ENCODE measurements at regions not wholly inside any gene's neighbourhood (a gene's known extent, or its start where the extent isn't known, plus 50 kb on each side); places are given as distances from the start of the nearest gene placed in this dataset.

DNA sequence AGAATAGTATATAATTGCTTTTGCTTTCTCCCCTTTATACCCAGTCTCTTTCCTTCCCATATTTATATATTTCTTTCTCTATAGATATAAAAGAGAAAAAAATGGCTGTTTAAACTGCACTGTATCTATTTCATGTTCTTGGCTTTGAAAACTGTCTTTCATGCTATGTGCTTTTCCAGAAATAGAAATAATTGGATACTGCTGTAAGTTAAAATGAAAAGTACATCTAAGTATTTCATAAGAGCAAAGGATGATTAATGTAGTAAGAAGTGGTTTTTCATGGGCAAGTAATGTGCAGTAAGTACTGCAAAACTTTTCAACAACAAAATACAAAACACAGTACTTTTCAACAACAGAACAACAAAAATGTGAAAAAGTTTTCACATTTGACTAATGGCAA is 237.9 kb downstream of the SNCA start:
- DNase-seq (ENCODE audit: low read depth in 2 of 2): no peak

- no peak for DNase-seq (ENCODE audit: low read depth in 2 of 2)
These were observed 238.4 kb downstream of the SNCA start for GRCh38 chr4:89598602-89599001.

DNA sequence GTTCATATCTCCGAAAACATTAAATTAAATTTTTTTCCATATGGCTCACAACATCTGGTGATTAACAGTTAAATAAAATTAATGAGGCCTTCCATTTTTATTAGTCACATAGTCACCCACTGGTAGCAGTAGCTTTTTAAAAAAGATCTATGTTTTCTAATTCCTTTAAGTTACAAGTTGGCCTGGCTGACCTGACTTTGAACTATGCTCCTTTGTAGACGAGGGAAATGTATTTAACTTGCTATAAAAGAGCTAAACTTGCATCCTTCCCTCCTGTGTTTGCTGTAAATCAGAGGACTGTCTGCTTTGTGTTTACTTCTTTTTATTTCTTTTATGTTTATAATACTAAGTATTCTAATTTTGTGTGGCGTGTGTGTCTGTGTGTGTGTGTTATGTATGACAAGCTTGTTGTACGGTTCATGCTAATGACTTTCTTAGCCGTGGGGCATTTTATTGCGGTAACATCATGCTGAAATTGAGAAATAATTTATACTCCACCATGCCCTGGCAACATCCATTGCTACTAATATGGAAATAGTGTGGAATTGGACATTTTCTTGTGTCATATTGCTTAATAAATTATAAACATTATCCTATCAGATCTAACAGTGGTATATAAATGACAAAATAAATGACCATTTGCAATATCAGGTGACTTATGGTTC is 241.7 kb downstream of the SNCA start:
- DNase-seq (ENCODE audit: low read depth in 2 of 2): no peak

DNA sequence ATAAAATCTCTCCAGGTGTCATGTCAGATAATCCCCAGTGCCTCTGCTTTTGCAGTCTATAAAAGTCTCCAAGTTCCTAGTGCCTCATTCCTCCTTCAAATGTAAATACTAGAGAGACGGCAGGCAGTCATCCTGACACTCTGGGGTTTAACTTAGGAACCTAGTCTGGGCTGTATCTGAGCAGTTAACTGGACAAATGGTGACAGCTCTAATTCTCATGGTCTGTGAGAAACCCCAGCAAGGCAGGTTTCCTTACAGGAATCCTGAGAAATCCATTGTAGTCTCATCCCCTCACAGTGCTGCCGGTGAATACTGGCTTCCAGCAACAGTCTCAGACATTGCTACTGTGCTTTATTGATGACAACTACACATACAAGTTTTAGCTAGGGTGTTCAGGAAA is 246.8 kb downstream of the SNCA start:
- DNase-seq (ENCODE audit: low read depth in 2 of 2): no peak

- DNase-seq (ENCODE audit: low read depth in 2 of 2): no peak
These were observed 248.5 kb downstream of the SNCA start for GRCh38 chr4:89588421-89588820.

- no peak for DNase-seq (ENCODE audit: low read depth in 2 of 2)
These were observed 249.6 kb downstream of the SNCA start for GRCh38 chr4:89587364-89587763.

- no peak for DNase-seq (ENCODE audit: low read depth in 2 of 2)
These were observed 250.1 kb downstream of the SNCA start for GRCh38 chr4:89586864-89587263.

GRCh38 chr4:89586318-89586717 is 250.6 kb downstream of the SNCA start:
- no peak for DNase-seq (ENCODE audit: low read depth in 2 of 2)

- DNase-seq (ENCODE audit: low read depth in 2 of 2): no peak
These were observed 254.0 kb downstream of the SNCA start for GRCh38 chr4:89582756-89583505.

- DNase-seq (ENCODE audit: low read depth in 2 of 2): no peak
These were observed 257.2 kb downstream of the SNCA start for GRCh38 chr4:89579771-89580170.

- no peak for DNase-seq (ENCODE audit: low read depth in 2 of 2)
These were observed 260.7 kb downstream of the SNCA start for GRCh38 chr4:89576246-89576645.

- DNase-seq (ENCODE audit: low read depth in 2 of 2): no peak
These were observed 261.1 kb downstream of the SNCA start for GRCh38 chr4:89575840-89576239.

GRCh38 chr4:89574176-89574575 is 262.8 kb downstream of the SNCA start:
- DNase-seq (ENCODE audit: low read depth in 2 of 2): no peak

GRCh38 chr4:89573656-89574055 is 263.3 kb downstream of the SNCA start:
- DNase-seq (ENCODE audit: low read depth in 2 of 2): no peak

DNA sequence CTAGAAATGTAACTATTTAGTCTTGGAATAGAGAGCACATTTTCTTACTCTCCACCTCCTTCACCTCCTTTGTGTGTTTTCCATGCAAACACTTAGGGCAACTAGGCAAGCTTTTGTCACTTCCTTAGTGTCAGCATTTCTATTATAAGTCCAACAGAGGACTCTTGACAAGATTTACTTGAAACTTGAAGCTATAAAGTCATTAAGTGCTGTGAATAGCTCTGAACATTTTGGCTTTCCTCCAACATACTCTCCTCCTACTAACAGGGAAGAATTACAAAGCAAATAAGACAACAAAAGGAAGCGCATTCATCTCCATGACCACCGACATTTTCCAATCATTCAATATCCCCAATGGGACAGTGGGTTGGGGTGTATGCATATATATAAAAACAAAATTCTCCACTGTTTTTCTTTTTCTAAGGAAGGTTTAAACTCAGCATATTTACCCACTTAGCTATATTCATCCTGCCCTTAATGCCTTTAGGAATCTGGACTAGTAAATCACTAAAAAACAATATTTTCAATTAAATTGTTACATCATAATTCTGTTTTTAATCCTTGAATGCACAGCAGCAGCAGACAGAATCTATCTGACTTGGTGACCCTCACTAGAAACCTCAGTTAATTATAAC is 264.6 kb downstream of the SNCA start:
- DNase-seq (ENCODE audit: low read depth in 2 of 2): no peak

- no peak for DNase-seq (ENCODE audit: low read depth in 2 of 2)
These were observed 263.3 kb upstream of the GPRIN3 start for GRCh38 chr4:89570931-89571330.

DNA sequence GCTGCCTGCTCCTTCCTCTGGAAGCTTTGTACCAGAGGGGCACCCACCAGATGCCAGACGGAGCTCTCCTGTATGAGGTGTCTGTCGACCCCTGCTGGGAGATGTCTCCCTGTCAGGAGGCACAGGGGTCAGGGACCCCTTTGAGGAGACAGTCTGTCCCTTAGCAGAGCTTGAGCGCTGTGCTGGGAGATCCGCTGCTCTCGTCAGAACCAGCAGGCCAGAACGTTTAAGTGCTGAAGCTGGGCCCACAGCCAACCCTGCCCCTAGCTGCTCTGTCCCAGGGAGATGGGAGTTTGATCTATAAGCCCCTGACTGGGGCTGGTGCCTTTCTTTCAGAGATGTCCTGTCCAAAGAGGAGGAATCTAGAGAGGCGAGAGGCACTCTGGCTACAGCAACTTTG is 260.3 kb upstream of the GPRIN3 start:
- no peak for DNase-seq (ENCODE audit: low read depth in 2 of 2)

- DNase-seq (ENCODE audit: low read depth in 2 of 2): no peak
These were observed 255.8 kb upstream of the GPRIN3 start for GRCh38 chr4:89563431-89563830.

- no peak for DNase-seq (ENCODE audit: low read depth in 2 of 2)
These were observed 255.1 kb upstream of the GPRIN3 start for GRCh38 chr4:89562746-89563145.

DNA sequence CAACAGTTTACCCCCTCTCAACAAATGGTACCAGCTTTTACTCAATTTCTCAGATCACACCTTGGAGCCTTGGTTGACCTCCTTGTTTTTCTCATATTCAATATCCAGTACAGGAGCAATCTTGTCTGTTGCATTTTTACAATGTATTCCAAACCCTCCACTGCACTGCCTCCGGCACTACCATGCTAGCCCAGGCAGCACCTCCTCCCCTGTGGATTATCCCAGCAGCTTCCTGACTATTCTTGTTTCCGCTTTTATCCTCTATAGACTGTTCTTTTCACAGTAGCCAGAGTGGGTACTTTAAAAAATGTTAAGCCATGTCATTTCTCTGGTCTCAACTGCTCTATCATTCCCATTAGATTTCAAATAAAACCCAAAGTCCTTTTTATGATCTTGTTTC is 253.4 kb upstream of the GPRIN3 start:
- DNase-seq (ENCODE audit: low read depth in 2 of 2): no peak

DNA sequence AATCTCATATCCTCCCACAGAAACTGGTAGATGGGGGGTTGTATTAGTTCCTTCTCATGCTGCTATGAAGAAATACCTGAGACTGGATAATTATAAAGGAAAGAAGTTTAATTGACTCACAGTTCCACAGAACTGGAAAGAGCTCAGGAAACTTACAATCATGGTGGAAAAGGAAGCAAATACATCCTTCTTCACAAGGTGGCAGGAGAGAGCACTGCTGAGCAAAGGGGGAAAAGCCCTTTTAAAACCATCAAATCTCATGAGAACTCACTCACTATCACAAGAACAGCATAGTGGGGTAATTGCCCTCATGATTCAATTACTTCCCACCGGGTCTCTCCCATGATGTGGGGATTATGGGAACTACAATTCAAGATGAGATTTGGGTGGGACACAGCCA is 250.5 kb upstream of the GPRIN3 start:
- DNase-seq (ENCODE audit: low read depth in 2 of 2): no peak

GRCh38 chr4:89556601-89557305 is 249.2 kb upstream of the GPRIN3 start:
- no peak for DNase-seq (ENCODE audit: low read depth in 2 of 2)

DNA sequence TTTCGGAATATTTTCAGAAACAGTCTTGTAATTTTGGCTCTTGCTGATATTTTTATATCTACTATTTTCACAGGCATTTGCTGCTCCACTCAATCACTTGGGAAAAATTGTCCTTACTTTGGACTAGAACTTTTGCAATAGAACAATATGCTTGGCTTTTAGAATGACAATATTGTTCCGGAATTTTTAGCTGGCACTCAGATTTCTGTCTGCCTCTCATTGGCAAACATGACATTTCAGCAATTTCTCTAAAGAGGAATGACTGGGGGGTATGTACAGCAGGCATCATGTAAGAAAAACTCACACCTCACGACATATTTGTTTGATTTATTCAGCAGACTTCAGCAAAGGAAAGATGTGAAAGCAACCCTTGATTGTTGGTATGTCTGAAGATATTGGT is 243.6 kb upstream of the GPRIN3 start:
- DNase-seq (ENCODE audit: low read depth in 2 of 2): no peak

Measured in stimulated activated CD8-positive, alpha-beta memory T cell treated with anti-CD3 and anti-CD28 coated beads, Interleukin-7, amount 100 ng/mL, for 4 hours (primary cell).